ENCODE measurements at regions not wholly inside any gene's neighbourhood (a gene's known extent, or its start where the extent isn't known, plus 50 kb on each side); places are given as distances from the start of the nearest gene placed in this dataset.

DNA sequence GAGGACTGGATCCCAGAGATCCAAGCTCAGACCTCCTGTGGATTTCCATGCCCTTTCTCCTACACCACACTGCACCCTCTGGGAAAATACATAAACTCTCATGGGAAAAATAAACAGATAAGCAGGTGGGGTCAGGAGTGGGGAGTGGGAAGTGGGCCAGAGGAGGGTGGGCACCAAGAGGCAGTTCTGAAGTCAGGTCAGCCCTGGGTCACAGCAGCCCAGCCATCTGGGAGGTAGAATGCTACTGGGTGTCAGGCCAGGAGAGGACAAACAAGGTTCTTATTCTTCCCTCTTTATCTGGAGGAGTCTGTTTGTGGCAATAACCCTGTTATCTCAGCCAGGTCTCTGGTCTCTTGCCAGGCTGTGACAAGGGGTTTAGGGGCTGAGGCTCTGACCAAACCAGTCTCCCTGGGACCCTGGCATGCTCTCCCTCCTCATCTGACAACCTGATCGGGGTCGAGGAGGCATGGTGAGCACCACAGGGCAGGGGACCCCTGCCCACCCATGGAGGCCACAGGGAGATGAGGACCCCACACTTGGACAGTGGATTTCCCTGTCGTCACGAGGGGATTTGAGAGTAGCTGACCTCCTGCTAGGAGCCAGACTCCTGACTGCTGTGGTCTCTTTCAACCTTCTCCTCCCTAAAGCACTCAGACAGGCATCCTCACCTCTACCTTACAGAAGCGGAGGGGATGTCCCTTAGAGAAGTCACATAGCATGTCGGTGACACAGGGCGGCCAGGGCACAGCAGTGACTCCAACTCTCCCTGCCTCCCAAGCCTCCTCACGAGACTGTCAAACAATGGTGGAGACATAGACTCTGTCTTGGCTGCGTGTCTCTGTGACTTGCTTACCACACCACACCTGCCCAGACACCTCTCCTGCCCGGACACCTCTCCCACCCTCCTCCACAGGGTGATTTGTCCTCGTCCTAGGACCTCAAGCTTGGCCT lies 51.3 kb upstream of the IFFO2 start:
- Mint-ChIP-seq H3K27ac (no peak overlapping the region), H3K27me3 (ENCODE audit: insufficient read depth) (peaks cover 11% of the 10 kb centered on the region), H3K36me3 (ENCODE audit: low read depth) (peaks cover 4% of the 10 kb centered on the region), H3K9me3 (peaks cover 12% of the 10 kb centered on the region), H3K4me1 (ENCODE audit: low read depth) (peaks cover 44% of the 10 kb centered on the region), H3K4me3 (no peak overlapping the region)
- intact Hi-C loops (cut with micrococcal nuclease) = no loop called here
- DNase-seq (ENCODE audit: low spot score) = no peak

DNA sequence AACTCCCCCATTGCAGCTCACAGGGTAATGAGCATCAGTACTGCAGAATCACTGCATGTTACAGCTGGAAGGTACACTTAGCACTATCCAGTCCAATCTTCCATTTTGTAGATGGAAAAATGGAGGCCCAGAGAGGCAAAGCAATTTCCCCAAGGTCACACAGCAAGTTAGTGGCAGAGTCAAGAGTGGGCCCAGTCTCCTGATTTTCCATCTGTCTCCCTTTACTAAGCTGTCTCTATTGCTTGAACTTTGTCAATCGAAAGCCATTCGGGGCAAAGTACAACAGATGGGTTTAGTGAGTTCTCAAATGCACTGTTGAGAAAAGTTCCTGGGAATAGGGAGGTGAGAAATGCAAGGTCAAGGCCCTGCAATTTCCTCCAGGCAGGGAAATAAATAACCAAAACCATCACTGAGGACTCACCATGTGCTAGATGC lies 50.4 kb upstream of the IFFO2 start:
- peaks cover 18% of the 10 kb centered on the region for H3K9me3 Mint-ChIP-seq
- peaks cover 11% of the 10 kb centered on the region for H3K27me3 Mint-ChIP-seq (ENCODE audit: insufficient read depth)
- H3K27ac Mint-ChIP-seq = no peak overlapping the region
- H3K4me3 Mint-ChIP-seq = no peak overlapping the region
- intact Hi-C loops (cut with micrococcal nuclease) = no loop called here
- peaks cover 4% of the 10 kb centered on the region for H3K36me3 Mint-ChIP-seq (ENCODE audit: low read depth)
- peaks cover 41% of the 10 kb centered on the region for H3K4me1 Mint-ChIP-seq (ENCODE audit: low read depth)
- no peak for DNase-seq (ENCODE audit: low spot score)
